ENCODE measurements at regions not wholly inside any gene's neighbourhood (a gene's known extent, or its start where the extent isn't known, plus 50 kb on each side); places are given as distances from the start of the nearest gene placed in this dataset.

- TF ChIP-seq, protein P1, sequence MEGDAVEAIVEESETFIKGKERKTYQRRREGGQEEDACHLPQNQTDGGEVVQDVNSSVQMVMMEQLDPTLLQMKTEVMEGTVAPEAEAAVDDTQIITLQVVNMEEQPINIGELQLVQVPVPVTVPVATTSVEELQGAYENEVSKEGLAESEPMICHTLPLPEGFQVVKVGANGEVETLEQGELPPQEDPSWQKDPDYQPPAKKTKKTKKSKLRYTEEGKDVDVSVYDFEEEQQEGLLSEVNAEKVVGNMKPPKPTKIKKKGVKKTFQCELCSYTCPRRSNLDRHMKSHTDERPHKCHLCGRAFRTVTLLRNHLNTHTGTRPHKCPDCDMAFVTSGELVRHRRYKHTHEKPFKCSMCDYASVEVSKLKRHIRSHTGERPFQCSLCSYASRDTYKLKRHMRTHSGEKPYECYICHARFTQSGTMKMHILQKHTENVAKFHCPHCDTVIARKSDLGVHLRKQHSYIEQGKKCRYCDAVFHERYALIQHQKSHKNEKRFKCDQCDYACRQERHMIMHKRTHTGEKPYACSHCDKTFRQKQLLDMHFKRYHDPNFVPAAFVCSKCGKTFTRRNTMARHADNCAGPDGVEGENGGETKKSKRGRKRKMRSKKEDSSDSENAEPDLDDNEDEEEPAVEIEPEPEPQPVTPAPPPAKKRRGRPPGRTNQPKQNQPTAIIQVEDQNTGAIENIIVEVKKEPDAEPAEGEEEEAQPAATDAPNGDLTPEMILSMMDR (IDR thresholded peaks at IDR 0.05; ENCODE audit: low read length), result no peak
- TF ChIP-seq EZH2 (IDR thresholded peaks at IDR 0.05; ENCODE audit: borderline replicate concordance, low read length), result no peak
These were observed 364.7 kb upstream of the DEFB115 start for GRCh38 chr20:30892541-30893345.

Data from OCI-LY1 (cell line).